ENCODE measurements at regions not wholly inside any gene's neighbourhood (a gene's known extent, or its start where the extent isn't known, plus 50 kb on each side); places are given as distances from the start of the nearest gene placed in this dataset.

- TF ChIP-seq ZXDB (tag by site-specific recombination; IDR thresholded peaks at IDR 0.05) (no peak), PRDM2 (tag by site-specific recombination; IDR thresholded peaks at IDR 0.05; ENCODE audit: borderline replicate concordance) (no peak), ZNF426 (tag by site-specific recombination; IDR thresholded peaks at IDR 0.05) (no peak), ZNF24 (tag by site-specific recombination; IDR thresholded peaks at IDR 0.05) (peak; percentile 64; the same call in 1 of the 2 replicates), KLF8 (tag by site-specific recombination; IDR thresholded peaks at IDR 0.05) (no peak), ZNF416 (tag by site-specific recombination; IDR thresholded peaks at IDR 0.05) (no peak), ZNF223 (tag by site-specific recombination; IDR thresholded peaks at IDR 0.05) (no peak), PRDM1 (tag by site-specific recombination; IDR thresholded peaks at IDR 0.05) (peak; percentile 52; the same call in 1 of the 2 replicates), FEZF1 (tag by site-specific recombination; IDR thresholded peaks at IDR 0.05) (peak; percentile 36; the same call in 1 of the 2 replicates), ZBTB20 (tag by site-specific recombination; IDR thresholded peaks at IDR 0.05) (no peak), PRDM10 (tag by site-specific recombination; IDR thresholded peaks at IDR 0.05) (peak; percentile 33; the same call in 1 of the 2 replicates), PRDM4 (tag by site-specific recombination; IDR thresholded peaks at IDR 0.05) (peak; percentile 64), PRDM6 (tag by site-specific recombination; IDR thresholded peaks at IDR 0.05) (peak; percentile 70)
- H3K27ac ChIP-seq (ENCODE audit: extremely low read depth, low read depth, low read length), result peak overlapping the region; percentile 17
- ChIA-PET POLR2A (no interaction called here), CTCF (interaction anchor here (0.6 to 1.8 kb wide), 8 partner anchors 11 to 979 kb away, joined by 3 to 7 read pairs (median 4); no protein-coding TSS in a partner anchor)
- H3K36me3 ChIP-seq (ENCODE audit: control insufficient read depth in 2 of 2, insufficient read depth in 1 of 2, low read length in 2 of 2), result no peaks in the 10 kb centered on the region
- peaks cover 20% of the 10 kb centered on the region for H3K4me1 ChIP-seq (ENCODE audit: control insufficient read depth, insufficient read depth, low read length)
- no peak overlapping the region for H3K4me3 ChIP-seq (ENCODE audit: low read depth, low read length)
- H3K9me3 ChIP-seq (ENCODE audit: control insufficient read depth, insufficient read depth, low read depth, low read length), result no peaks in the 10 kb centered on the region
These were observed 79.7 kb upstream of the CDIN1 start for GRCh38 chr15:36499412-36500389.

All from HEK293 (cell line).